Liver (tissue), 3 donors: ENCODE measurements at regions not wholly inside any gene's neighbourhood (a gene's known extent, or its start where the extent isn't known, plus 50 kb on each side); places are given as distances from the start of the nearest gene placed in this dataset.

Source experiments
- EGR1 ChIP-seq, 2 donors: IDR thresholded peaks; 2 replicates each; pipeline ENCODE4 v1.6.1; 2016 to 2018; ENCODE audit warnings: antibody characterized with exemption in 2 of 2, low read depth in 2 of 2
- FOXA1 ChIP-seq: IDR thresholded peaks from 2 replicates; pipeline ENCODE4 v1.6.1; 2016; ENCODE audit warnings: antibody characterized with exemption
- GABPA ChIP-seq, 2 donors: IDR thresholded peaks in 1 of 2; conservative IDR thresholded peaks in 1 of 2; 2 replicates each; pipeline ENCODE4 v1.6.1; 2016; ENCODE audit warnings: antibody characterized with exemption in 2 of 2, mild to moderate bottlenecking in 1 of 2, moderate library complexity in 1 of 2
- HNF4G ChIP-seq: IDR thresholded peaks from 2 replicates; pipeline ENCODE4 v1.6.1; 2016; ENCODE audit warnings: antibody characterized with exemption
- JUND ChIP-seq, 2 donors: IDR thresholded peaks; 2 replicates each; pipeline ENCODE4 v1.6.1; 2016; ENCODE audit warnings: antibody characterized with exemption in 2 of 2
- NR2F2 ChIP-seq: IDR thresholded peaks from 2 replicates; pipeline ENCODE4 v1.6.1; 2016; ENCODE audit warnings: antibody characterized with exemption
- RAD21 ChIP-seq, 2 donors: IDR thresholded peaks; 2 replicates each; pipeline ENCODE4 v1.6.1; 2016; ENCODE audit warnings: antibody characterized with exemption in 2 of 2, mild to moderate bottlenecking in 2 of 2
- TAF1 ChIP-seq: conservative IDR thresholded peaks from 2 replicates; pipeline ENCODE4 v1.6.1; 2016; ENCODE audit warnings: antibody characterized with exemption, mild to moderate bottlenecking
- YY1 ChIP-seq: IDR thresholded peaks from 2 replicates; pipeline ENCODE4 v1.6.1; 2016; ENCODE audit warnings: antibody characterized with exemption, mild to moderate bottlenecking
- TF ChIP-seq, protein P1 (sequence below): fragments of 150-350 bp; IDR thresholded peaks from 2 replicates; pipeline ENCODE4 v1.5.1; 2017; ENCODE audit warnings: improper control_type of control experiment, low read depth, low read length; ENCODE audit not compliant: missing input control
- TF ChIP-seq, protein P2 (sequence below): IDR thresholded peaks from 2 replicates; pipeline ENCODE4 v1.6.1; 2016; ENCODE audit warnings: antibody characterized with exemption
- TF ChIP-seq, protein P3 (sequence below): IDR thresholded peaks from 2 replicates; pipeline ENCODE4 v1.6.1; 2016; ENCODE audit warnings: antibody characterized with exemption, mild to moderate bottlenecking
- TF ChIP-seq, protein P4 (sequence below): IDR thresholded peaks from 2 replicates; pipeline ENCODE4 v1.6.1; 2016; ENCODE audit warnings: antibody characterized with exemption
- TF ChIP-seq, protein P5 (sequence below): IDR thresholded peaks from 2 replicates; pipeline ENCODE4 v1.6.1; 2016; ENCODE audit warnings: antibody characterized with exemption
- donor health status: healthy.
- donor health status: healthy.

DNA sequence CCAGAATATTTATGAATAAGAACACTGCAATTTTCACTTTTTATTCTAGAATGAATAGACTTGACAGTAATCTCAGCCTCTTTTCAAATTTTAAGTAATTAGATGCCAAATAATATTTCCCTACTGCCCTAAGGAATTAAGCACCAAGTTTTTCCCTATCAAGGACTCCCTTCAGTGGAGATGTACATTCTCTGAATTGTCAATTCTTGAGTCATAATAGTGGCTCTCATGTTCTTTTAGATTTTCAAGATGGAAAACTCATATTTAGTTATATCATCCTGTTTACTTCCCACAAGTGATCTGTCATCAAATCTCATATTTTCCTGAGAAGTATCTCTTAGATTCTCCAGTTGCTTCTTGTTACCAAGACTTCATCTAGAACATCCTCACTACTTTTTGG, 1248.9 kb upstream of the CHAC2 start:
- TF ChIP-seq, protein P1, sequence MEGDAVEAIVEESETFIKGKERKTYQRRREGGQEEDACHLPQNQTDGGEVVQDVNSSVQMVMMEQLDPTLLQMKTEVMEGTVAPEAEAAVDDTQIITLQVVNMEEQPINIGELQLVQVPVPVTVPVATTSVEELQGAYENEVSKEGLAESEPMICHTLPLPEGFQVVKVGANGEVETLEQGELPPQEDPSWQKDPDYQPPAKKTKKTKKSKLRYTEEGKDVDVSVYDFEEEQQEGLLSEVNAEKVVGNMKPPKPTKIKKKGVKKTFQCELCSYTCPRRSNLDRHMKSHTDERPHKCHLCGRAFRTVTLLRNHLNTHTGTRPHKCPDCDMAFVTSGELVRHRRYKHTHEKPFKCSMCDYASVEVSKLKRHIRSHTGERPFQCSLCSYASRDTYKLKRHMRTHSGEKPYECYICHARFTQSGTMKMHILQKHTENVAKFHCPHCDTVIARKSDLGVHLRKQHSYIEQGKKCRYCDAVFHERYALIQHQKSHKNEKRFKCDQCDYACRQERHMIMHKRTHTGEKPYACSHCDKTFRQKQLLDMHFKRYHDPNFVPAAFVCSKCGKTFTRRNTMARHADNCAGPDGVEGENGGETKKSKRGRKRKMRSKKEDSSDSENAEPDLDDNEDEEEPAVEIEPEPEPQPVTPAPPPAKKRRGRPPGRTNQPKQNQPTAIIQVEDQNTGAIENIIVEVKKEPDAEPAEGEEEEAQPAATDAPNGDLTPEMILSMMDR, result no peak
- TF ChIP-seq, protein P2, sequence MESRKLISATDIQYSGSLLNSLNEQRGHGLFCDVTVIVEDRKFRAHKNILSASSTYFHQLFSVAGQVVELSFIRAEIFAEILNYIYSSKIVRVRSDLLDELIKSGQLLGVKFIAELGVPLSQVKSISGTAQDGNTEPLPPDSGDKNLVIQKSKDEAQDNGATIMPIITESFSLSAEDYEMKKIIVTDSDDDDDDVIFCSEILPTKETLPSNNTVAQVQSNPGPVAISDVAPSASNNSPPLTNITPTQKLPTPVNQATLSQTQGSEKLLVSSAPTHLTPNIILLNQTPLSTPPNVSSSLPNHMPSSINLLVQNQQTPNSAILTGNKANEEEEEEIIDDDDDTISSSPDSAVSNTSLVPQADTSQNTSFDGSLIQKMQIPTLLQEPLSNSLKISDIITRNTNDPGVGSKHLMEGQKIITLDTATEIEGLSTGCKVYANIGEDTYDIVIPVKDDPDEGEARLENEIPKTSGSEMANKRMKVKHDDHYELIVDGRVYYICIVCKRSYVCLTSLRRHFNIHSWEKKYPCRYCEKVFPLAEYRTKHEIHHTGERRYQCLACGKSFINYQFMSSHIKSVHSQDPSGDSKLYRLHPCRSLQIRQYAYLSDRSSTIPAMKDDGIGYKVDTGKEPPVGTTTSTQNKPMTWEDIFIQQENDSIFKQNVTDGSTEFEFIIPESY, result no peak
- TF ChIP-seq, protein P3, sequence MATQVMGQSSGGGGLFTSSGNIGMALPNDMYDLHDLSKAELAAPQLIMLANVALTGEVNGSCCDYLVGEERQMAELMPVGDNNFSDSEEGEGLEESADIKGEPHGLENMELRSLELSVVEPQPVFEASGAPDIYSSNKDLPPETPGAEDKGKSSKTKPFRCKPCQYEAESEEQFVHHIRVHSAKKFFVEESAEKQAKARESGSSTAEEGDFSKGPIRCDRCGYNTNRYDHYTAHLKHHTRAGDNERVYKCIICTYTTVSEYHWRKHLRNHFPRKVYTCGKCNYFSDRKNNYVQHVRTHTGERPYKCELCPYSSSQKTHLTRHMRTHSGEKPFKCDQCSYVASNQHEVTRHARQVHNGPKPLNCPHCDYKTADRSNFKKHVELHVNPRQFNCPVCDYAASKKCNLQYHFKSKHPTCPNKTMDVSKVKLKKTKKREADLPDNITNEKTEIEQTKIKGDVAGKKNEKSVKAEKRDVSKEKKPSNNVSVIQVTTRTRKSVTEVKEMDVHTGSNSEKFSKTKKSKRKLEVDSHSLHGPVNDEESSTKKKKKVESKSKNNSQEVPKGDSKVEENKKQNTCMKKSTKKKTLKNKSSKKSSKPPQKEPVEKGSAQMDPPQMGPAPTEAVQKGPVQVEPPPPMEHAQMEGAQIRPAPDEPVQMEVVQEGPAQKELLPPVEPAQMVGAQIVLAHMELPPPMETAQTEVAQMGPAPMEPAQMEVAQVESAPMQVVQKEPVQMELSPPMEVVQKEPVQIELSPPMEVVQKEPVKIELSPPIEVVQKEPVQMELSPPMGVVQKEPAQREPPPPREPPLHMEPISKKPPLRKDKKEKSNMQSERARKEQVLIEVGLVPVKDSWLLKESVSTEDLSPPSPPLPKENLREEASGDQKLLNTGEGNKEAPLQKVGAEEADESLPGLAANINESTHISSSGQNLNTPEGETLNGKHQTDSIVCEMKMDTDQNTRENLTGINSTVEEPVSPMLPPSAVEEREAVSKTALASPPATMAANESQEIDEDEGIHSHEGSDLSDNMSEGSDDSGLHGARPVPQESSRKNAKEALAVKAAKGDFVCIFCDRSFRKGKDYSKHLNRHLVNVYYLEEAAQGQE, result no peak
- TF ChIP-seq NR2F2 (no peak), GABPA (IDR thresholded peaks at IDR 0.05 in 1 of 2, conservative IDR thresholded peaks at IDR 0.05 in 1 of 2) (no peak), EGR1 (IDR thresholded peaks at IDR 0.05; ENCODE audit: low read depth in 2 of 2) (no peak), TAF1 (no peak), HNF4G (no peak), RAD21 (IDR thresholded peaks at IDR 0.05) (no peak), YY1 (no peak), FOXA1 (no peak), JUND (IDR thresholded peaks at IDR 0.05) (no peak)
- TF ChIP-seq, protein P4, sequence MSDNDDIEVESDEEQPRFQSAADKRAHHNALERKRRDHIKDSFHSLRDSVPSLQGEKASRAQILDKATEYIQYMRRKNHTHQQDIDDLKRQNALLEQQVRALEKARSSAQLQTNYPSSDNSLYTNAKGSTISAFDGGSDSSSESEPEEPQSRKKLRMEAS, result no peak
- TF ChIP-seq, protein P5, sequence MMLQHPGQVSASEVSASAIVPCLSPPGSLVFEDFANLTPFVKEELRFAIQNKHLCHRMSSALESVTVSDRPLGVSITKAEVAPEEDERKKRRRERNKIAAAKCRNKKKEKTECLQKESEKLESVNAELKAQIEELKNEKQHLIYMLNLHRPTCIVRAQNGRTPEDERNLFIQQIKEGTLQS, result no peak
